OCI-LY7 (cell line): ENCODE measurements at regions not wholly inside any gene's neighbourhood (a gene's known extent, or its start where the extent isn't known, plus 50 kb on each side); places are given as distances from the start of the nearest gene placed in this dataset.

Source experiments
- BruUV-seq: library from RNA; stranded (reverse); fragments of 400-500 nt; replicated peaks from 2 replicates; lab custom pipeline; 2021; lab: Mats Ljungman, UMichigan
- CTCF ChIA-PET: fragments of 300-600 bp; sonication (Branson Sonifier 250); formaldehyde crosslinking; loops from one replicate; lab custom pipeline; 2022; ENCODE audit warnings: antibody characterized with exemption; ENCODE audit not compliant: unreplicated experiment; lab: Charles Lee
- POLR2A ChIA-PET: fragments of 300-600 bp; sonication (Branson Sonifier 250); formaldehyde crosslinking; loops from one replicate; lab custom pipeline; 2022; ENCODE audit warnings: antibody characterized with exemption; lab: Charles Lee
- DNase-seq: peaks from one replicate; pipeline ENCODE4 v3.0.0-alpha.2; 2015; ENCODE audit warnings: low spot score
- H2AFZ ChIP-seq: fragments of 200-600 bp; sonication (generic), shearing (Covaris generic); 2 replicates; pipeline ENCODE4 v1.6.1; 2014; ENCODE audit warnings: mild to moderate bottlenecking, antibody characterized with exemption, low read length, moderate library complexity
- H3K27ac ChIP-seq: fragments of 200-600 bp; sonication (generic); 2 replicates; pipeline ENCODE4 v1.5.1; 2014; ENCODE audit warnings: mixed run types, low read depth, mild to moderate bottlenecking, moderate library complexity, low read length, inconsistent platforms; ENCODE audit not compliant: poor library complexity, severe bottlenecking
- H3K36me3 ChIP-seq: fragments of 200-600 bp; sonication (generic); 2 replicates; pipeline ENCODE4 v1.6.1; 2014; ENCODE audit warnings: mild to moderate bottlenecking, antibody characterized with exemption, low read length, moderate library complexity, mixed read lengths; ENCODE audit not compliant: insufficient read depth
- H3K4me1 ChIP-seq: fragments of 200-600 bp; sonication (generic); 2 replicates; pipeline ENCODE4 v1.5.1; 2014; ENCODE audit warnings: mild to moderate bottlenecking, low read length; ENCODE audit not compliant: insufficient read depth, poor library complexity, severe bottlenecking
- H3K4me2 ChIP-seq: fragments of 200-600 bp; sonication (generic); 2 replicates; pipeline ENCODE4 v1.6.1; 2014; ENCODE audit warnings: mild to moderate bottlenecking, low read length
- H3K4me3 ChIP-seq: fragments of 200-600 bp; sonication (generic); 2 replicates; pipeline ENCODE4 v1.5.1; 2014; ENCODE audit warnings: mild to moderate bottlenecking, low read depth, low read length; ENCODE audit not compliant: poor library complexity, severe bottlenecking
- H3K79me2 ChIP-seq: fragments of 200-600 bp; sonication (generic); 2 replicates; pipeline ENCODE4 v1.6.1; 2016; ENCODE audit warnings: low read depth, mild to moderate bottlenecking, low read length, moderate library complexity, mixed read lengths; ENCODE audit not compliant: insufficient read depth
- H3K9me2 ChIP-seq: fragments of 200-600 bp; sonication (generic); 2 replicates; pipeline ENCODE4 v1.6.1; 2016; ENCODE audit warnings: mild to moderate bottlenecking, low read length, mixed read lengths; ENCODE audit not compliant: insufficient read depth
- H3K9me3 ChIP-seq: fragments of 200-600 bp; sonication (generic); 2 replicates; pipeline ENCODE4 v1.6.1; 2014; ENCODE audit warnings: mild to moderate bottlenecking, mixed run types, low read length, mixed read lengths
- H4K20me1 ChIP-seq: fragments of 200-600 bp; sonication (generic); 2 replicates; pipeline ENCODE4 v1.6.1; 2014; ENCODE audit warnings: mild to moderate bottlenecking, antibody characterized with exemption, low read length, moderate library complexity, mixed read lengths; ENCODE audit not compliant: insufficient read depth
- EZH2phosphoT487 ChIP-seq: fragments of 200-600 bp; sonication (generic); IDR thresholded peaks from 2 replicates; pipeline ENCODE4 v1.6.1; 2018; ENCODE audit warnings: low read depth, borderline replicate concordance, mild to moderate bottlenecking, mixed run types, antibody characterized with exemption, low read length, moderate library complexity, mixed read lengths
- intact Hi-C: fragments of 100-400 bp; cut with micrococcal nuclease; formaldehyde crosslinking; loops from one replicate; pipeline ENCODE4 v1.10.0; 2022; ENCODE audit not compliant: unreplicated experiment
- TF ChIP-seq, protein P1 (sequence below): fragments of 200-600 bp; sonication (generic); conservative IDR thresholded peaks from 2 replicates; pipeline ENCODE4 v1.5.1; 2014; ENCODE audit warnings: mild to moderate bottlenecking, antibody characterized with exemption, low read length, moderate library complexity, mixed read lengths

DNA sequence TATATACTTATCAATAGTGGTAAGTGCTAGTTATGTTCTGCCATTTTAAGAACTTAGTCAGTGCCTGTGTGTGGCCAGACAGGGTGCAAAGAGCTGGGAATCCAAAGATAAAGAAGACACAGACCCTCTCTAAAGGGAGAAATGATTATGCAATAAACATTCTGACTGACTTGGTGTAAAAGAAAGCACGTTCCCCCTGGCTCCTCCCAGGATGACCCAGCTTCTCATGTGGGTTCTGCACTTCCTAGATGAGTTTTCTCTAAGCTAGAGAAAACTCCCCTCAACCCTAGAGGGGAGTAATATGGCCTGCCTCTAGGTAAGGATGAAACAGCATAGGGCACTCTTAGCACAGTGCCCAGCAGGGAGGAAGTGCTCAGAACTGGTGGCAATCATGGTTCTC is 231.2 kb downstream of the VRK1 start:
- POLR2A ChIA-PET = interaction anchor here (0.6 kb wide), 1 partner anchor 16 kb away, joined by 4 read pairs; no protein-coding TSS in a partner anchor
- BruUV-seq = no TSS peak
- TF ChIP-seq, protein P1, sequence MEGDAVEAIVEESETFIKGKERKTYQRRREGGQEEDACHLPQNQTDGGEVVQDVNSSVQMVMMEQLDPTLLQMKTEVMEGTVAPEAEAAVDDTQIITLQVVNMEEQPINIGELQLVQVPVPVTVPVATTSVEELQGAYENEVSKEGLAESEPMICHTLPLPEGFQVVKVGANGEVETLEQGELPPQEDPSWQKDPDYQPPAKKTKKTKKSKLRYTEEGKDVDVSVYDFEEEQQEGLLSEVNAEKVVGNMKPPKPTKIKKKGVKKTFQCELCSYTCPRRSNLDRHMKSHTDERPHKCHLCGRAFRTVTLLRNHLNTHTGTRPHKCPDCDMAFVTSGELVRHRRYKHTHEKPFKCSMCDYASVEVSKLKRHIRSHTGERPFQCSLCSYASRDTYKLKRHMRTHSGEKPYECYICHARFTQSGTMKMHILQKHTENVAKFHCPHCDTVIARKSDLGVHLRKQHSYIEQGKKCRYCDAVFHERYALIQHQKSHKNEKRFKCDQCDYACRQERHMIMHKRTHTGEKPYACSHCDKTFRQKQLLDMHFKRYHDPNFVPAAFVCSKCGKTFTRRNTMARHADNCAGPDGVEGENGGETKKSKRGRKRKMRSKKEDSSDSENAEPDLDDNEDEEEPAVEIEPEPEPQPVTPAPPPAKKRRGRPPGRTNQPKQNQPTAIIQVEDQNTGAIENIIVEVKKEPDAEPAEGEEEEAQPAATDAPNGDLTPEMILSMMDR = no peak
- intact Hi-C loops = no loop called here
- DNase-seq = no peak
- Histone ChIP-seq H3K9me3 (0 out of 2 replicates have a peak, but pooled peaks cover 3% of the 10 kb centered on the region), H3K9me2 (no peaks in the 10 kb centered on the region), H3K4me2 (no peak overlapping the region), H4K20me1 (peaks cover 6% of the 10 kb centered on the region; the same call in 1 of the 2 replicates), H3K36me3 (no peaks in the 10 kb centered on the region), H3K27ac (no peak overlapping the region), H3K4me1 (no peaks in the 10 kb centered on the region), H3K4me3 (no peak overlapping the region), H2AFZ (no peak overlapping the region), H3K79me2 (no peaks in the 10 kb centered on the region)
- CTCF ChIA-PET = no interaction called here

DNA sequence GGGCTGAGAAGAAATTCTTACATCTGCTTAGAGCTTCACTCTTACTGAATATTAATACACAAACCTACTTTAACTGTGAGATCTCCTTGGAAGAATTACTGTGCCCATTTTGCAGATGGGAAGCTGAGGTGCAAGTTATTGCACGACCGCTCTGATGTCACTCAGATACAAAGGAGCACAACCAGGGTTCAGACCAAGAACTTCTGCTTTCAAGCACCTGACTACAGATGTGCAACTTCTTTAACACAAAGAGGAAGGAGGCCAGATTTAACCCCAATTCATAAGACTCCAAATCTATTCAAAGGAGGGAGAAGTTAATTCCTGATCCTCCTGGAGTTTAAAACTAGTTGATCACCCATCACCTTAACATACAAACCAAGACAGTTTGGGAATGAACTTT is 232.6 kb downstream of the VRK1 start:
- intact Hi-C loops = no loop called here
- no peak overlapping the region for H3K4me2 ChIP-seq
- H3K9me3 ChIP-seq = 0 out of 2 replicates have a peak, but pooled peaks cover 3% of the 10 kb centered on the region
- no peak overlapping the region for H2AFZ ChIP-seq
- no peak for TF ChIP-seq EZH2phosphoT487
- TF ChIP-seq, protein P1 = no peak
- no peak overlapping the region for H3K4me3 ChIP-seq
- no peak for DNase-seq
- no TSS peak for BruUV-seq
- no peaks in the 10 kb centered on the region for H3K36me3 ChIP-seq
- H4K20me1 ChIP-seq = peaks cover 4% of the 10 kb centered on the region; the same call in 1 of the 2 replicates
- no peaks in the 10 kb centered on the region for H3K4me1 ChIP-seq
- no peaks in the 10 kb centered on the region for H3K79me2 ChIP-seq
- H3K27ac ChIP-seq = no peak overlapping the region
- H3K9me2 ChIP-seq = no peaks in the 10 kb centered on the region
- POLR2A ChIA-PET = no interaction called here
- CTCF ChIA-PET = no interaction called here

DNA sequence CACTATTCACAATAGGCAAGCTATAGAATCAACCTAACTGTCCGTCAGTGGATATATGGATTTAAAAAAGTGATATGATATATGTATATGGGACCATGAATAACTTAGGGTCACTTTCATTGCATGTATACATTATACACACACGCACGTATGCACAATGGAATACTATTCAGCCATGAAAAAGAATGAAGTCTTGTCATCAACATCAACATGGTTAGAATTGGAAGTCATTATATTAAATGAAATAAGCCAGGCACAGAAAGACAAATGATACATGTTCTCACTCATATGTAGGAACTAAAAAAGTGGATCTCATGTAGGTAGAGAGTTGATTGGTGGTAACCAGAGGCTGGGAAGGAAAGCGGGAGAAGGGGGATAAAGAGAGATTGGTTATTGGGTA is 234.3 kb downstream of the VRK1 start:
- Histone ChIP-seq H3K4me3 (no peak overlapping the region), H3K4me2 (no peak overlapping the region), H4K20me1 (no peaks in the 10 kb centered on the region), H3K36me3 (no peaks in the 10 kb centered on the region), H3K9me2 (no peaks in the 10 kb centered on the region), H3K4me1 (no peaks in the 10 kb centered on the region), H3K79me2 (no peaks in the 10 kb centered on the region), H3K9me3 (0 out of 2 replicates have a peak, but pooled peaks cover 3% of the 10 kb centered on the region), H2AFZ (no peak overlapping the region), H3K27ac (no peak overlapping the region)
- intact Hi-C loops = no loop called here
- ChIA-PET POLR2A (no interaction called here), CTCF (no interaction called here)
- TF ChIP-seq, protein P1 = no peak
- TF ChIP-seq EZH2phosphoT487 = no peak
- no TSS peak for BruUV-seq
- no peak for DNase-seq
